ENCODE measurements at regions not wholly inside any gene's neighbourhood (a gene's known extent, or its start where the extent isn't known, plus 50 kb on each side); places are given as distances from the start of the nearest gene placed in this dataset.

- DNase-seq (ENCODE audit: low spot score): no peak
Observed at GRCh38 chr10:35765066-35765527, 123.0 kb upstream of the FZD8 start.

GRCh38 chr10:35762311-35763030, 120.4 kb upstream of the FZD8 start:
- no peak for DNase-seq (ENCODE audit: low spot score)

GRCh38 chr10:35758076-35758475, 116.0 kb upstream of the FZD8 start:
- no peak for DNase-seq (ENCODE audit: low spot score)

GRCh38 chr10:35754519-35754918, 112.4 kb upstream of the FZD8 start:
- no peak for DNase-seq (ENCODE audit: low spot score)

GRCh38 chr10:35752469-35753461, 110.7 kb upstream of the FZD8 start:
- DNase-seq (ENCODE audit: low spot score): no peak

- DNase-seq (ENCODE audit: low spot score): no peak
Observed at GRCh38 chr10:35751347-35751746, 109.3 kb upstream of the FZD8 start.

GRCh38 chr10:35749230-35749629, 107.1 kb upstream of the FZD8 start:
- no peak for DNase-seq (ENCODE audit: low spot score)

- DNase-seq (ENCODE audit: low spot score): no peak
Observed at GRCh38 chr10:35745617-35746403, 103.7 kb upstream of the FZD8 start.

- no peak for DNase-seq (ENCODE audit: low spot score)
Observed at GRCh38 chr10:35743851-35744250, 101.8 kb upstream of the FZD8 start.

- DNase-seq (ENCODE audit: low spot score): no peak
Observed at GRCh38 chr10:35743351-35743750, 101.3 kb upstream of the FZD8 start.

- DNase-seq (ENCODE audit: low spot score): no peak
Observed at GRCh38 chr10:35739998-35740397, 97.9 kb upstream of the FZD8 start.

- no peak for DNase-seq (ENCODE audit: low spot score)
Observed at GRCh38 chr10:35735412-35735811, 93.3 kb upstream of the FZD8 start.

- no peak for DNase-seq (ENCODE audit: low spot score)
Observed at GRCh38 chr10:35731828-35732227, 89.7 kb upstream of the FZD8 start.

- DNase-seq (ENCODE audit: low spot score): no peak
Observed at GRCh38 chr10:35728341-35728740, 86.2 kb upstream of the FZD8 start.

GRCh38 chr10:35726846-35727245, 84.8 kb upstream of the FZD8 start:
- no peak for DNase-seq (ENCODE audit: low spot score)

GRCh38 chr10:35723992-35724391, 81.9 kb upstream of the FZD8 start:
- no peak for DNase-seq (ENCODE audit: low spot score)

GRCh38 chr10:35723059-35723458, 81.0 kb upstream of the FZD8 start:
- no peak for DNase-seq (ENCODE audit: low spot score)

GRCh38 chr10:35722636-35723035, 80.5 kb upstream of the FZD8 start:
- DNase-seq (ENCODE audit: low spot score): no peak

- no peak for DNase-seq (ENCODE audit: low spot score)
Observed at GRCh38 chr10:35722226-35722625, 80.1 kb upstream of the FZD8 start.

- DNase-seq (ENCODE audit: low spot score): no peak
Observed at GRCh38 chr10:35720366-35720765, 78.3 kb upstream of the FZD8 start.

GRCh38 chr10:35716776-35717175, 74.7 kb upstream of the FZD8 start:
- DNase-seq (ENCODE audit: low spot score): no peak
